SK-N-SH (cell line): ENCODE measurements at regions not wholly inside any gene's neighbourhood (a gene's known extent, or its start where the extent isn't known, plus 50 kb on each side); places are given as distances from the start of the nearest gene placed in this dataset.

Source experiments
- CTCF ChIA-PET: fragments of 300-600, 350-600 bp; formaldehyde crosslinking; extraction: SDS; loops from one replicate; lab custom pipeline; 2021; lab: Yijun Ruan, JAX
- POLR2A ChIA-PET: fragments of 350-600 bp; sonication (Branson Sonifier 250); formaldehyde crosslinking; extraction: SDS; loops from one replicate; lab custom pipeline; 2020; ENCODE audit warnings: antibody characterized with exemption, inconsistent platforms; lab: Yijun Ruan, JAX
- DNase-seq: peaks from one replicate; pipeline ENCODE4 v3.0.0; 2012
- H2AFZ ChIP-seq: fragments of 200-600 bp; sonication (generic); 2 replicates; pipeline ENCODE4 v1.8.1; 2016; ENCODE audit warnings: antibody characterized with exemption, mild to moderate bottlenecking, low read depth
- H3F3A ChIP-seq: fragments of 200-600 bp; sonication (generic); replicated peaks from 2 replicates; pipeline ENCODE3; 2016; ENCODE audit warnings: antibody characterized with exemption, mild to moderate bottlenecking; ENCODE audit not compliant: insufficient read depth
- H3K27ac ChIP-seq, 2 experiments: fragments of 200-500 bp in 1 of 2; fragments of 200-600 bp in 1 of 2; sonication (Bioruptor generic) in 1 of 2; sonication (generic), shearing (Covaris generic) in 1 of 2; 2 replicates each; pipeline versions ENCODE4 v1.5.1 to v1.6.1; 2014 to 2016; ENCODE audit warnings: low read depth in 2 of 2, inconsistent platforms in 1 of 2, low read length in 1 of 2, mild to moderate bottlenecking in 1 of 2, mixed read lengths in 1 of 2
- H3K27me3 ChIP-seq: fragments of 200-600 bp; sonication (generic), shearing (Covaris generic); 2 replicates; pipeline ENCODE4 v1.6.1; 2016; ENCODE audit warnings: mixed run types; ENCODE audit not compliant: insufficient read depth
- H3K36me3 ChIP-seq, 2 experiments: fragments of 200-500 bp in 1 of 2; fragments of 200-600 bp in 1 of 2; sonication (Bioruptor generic) in 1 of 2; sonication (generic) in 1 of 2; replicated peaks in 1 of 2; 2 replicates each; pipeline versions ENCODE3 to v1.5.1; 2014 to 2016; ENCODE audit warnings: low read length in 1 of 2, mild to moderate bottlenecking in 1 of 2; ENCODE audit not compliant: insufficient read depth in 2 of 2, control insufficient read depth in 1 of 2
- H3K4me1 ChIP-seq, 2 experiments: fragments of 200-500 bp in 1 of 2; fragments of 200-600 bp in 1 of 2; sonication (Bioruptor generic) in 1 of 2; sonication (generic), shearing (Covaris generic) in 1 of 2; 2 replicates each; pipeline versions ENCODE4 v1.5.1 to v1.6.1; 2014 to 2016; ENCODE audit warnings: low read depth in 1 of 2, low read length in 1 of 2, mixed run types in 1 of 2; ENCODE audit not compliant: insufficient read depth in 2 of 2, control insufficient read depth in 1 of 2
- H3K4me2 ChIP-seq: fragments of 200-600 bp; sonication (generic), shearing (Covaris generic); 2 replicates; pipeline ENCODE4 v1.6.1; 2017; ENCODE audit warnings: mixed run types
- H3K4me3 ChIP-seq, 2 experiments: fragments of 200-500 bp in 1 of 2; fragments of 200-600 bp in 1 of 2; sonication (Bioruptor generic) in 1 of 2; sonication (generic), shearing (Covaris generic) in 1 of 2; 2 replicates each; pipeline versions ENCODE4 v1.5.1 to v1.8.1; 2014 to 2016; ENCODE audit warnings: low read depth in 2 of 2, inconsistent platforms in 1 of 2, low read length in 1 of 2, mild to moderate bottlenecking in 1 of 2, mixed read lengths in 1 of 2, moderate library complexity in 1 of 2
- H3K79me2 ChIP-seq: fragments of 200-600 bp; sonication (generic); 2 replicates; pipeline ENCODE4 v1.8.1; 2017; ENCODE audit warnings: mild to moderate bottlenecking; ENCODE audit not compliant: insufficient read depth
- H3K9ac ChIP-seq: fragments of 200-600 bp; sonication (generic); 2 replicates; pipeline ENCODE4 v1.6.1; 2017; ENCODE audit warnings: mixed run types
- H3K9me2 ChIP-seq: fragments of 200-600 bp; sonication (generic); 2 replicates; pipeline ENCODE4 v1.6.1; 2017; ENCODE audit warnings: mixed run types
- H3K9me3 ChIP-seq: fragments of 200-600 bp; sonication (generic); 2 replicates; pipeline ENCODE4 v1.6.1; 2017; ENCODE audit warnings: mixed run types, mild to moderate bottlenecking, moderate library complexity
- H4K20me1 ChIP-seq: fragments of 200-600 bp; sonication (generic); 2 replicates; pipeline ENCODE4 v1.6.1; 2017; ENCODE audit warnings: mild to moderate bottlenecking, mixed run types; ENCODE audit not compliant: insufficient read depth
- CHD2 ChIP-seq: fragments of 150-350 bp; IDR thresholded peaks from 2 replicates; pipeline ENCODE4 v1.6.1; 2018; ENCODE audit warnings: low read length; ENCODE audit not compliant: partially characterized antibody
- ELF1 ChIP-seq: IDR thresholded peaks from 2 replicates; pipeline ENCODE4 v1.4.0; 2012
- FOSL2 ChIP-seq: IDR thresholded peaks from 2 replicates; pipeline ENCODE4 v1.4.0; 2012; ENCODE audit warnings: low read depth, mild to moderate bottlenecking, moderate library complexity, borderline replicate concordance
- FOXJ3 ChIP-seq: sonication (generic); formaldehyde crosslinking; IDR thresholded peaks from 2 replicates; pipeline ENCODE4 v1.5.1; 2020; ENCODE audit warnings: mild to moderate bottlenecking, missing genetic modification reagents
- FOXM1 ChIP-seq: IDR thresholded peaks from 2 replicates; pipeline ENCODE4 v1.4.0; 2012; ENCODE audit warnings: low read depth, mild to moderate bottlenecking
- GABPA ChIP-seq: IDR thresholded peaks from 2 replicates; pipeline ENCODE4 v1.4.0; 2012; ENCODE audit warnings: low read depth, mild to moderate bottlenecking
- MXI1 ChIP-seq: IDR thresholded peaks from 2 replicates; pipeline ENCODE4 v1.6.1; 2012; ENCODE audit warnings: mild to moderate bottlenecking, low read depth, low read length, improper control_type of control experiment
- NFIC ChIP-seq: IDR thresholded peaks from 2 replicates; pipeline ENCODE4 v1.4.0; 2012; ENCODE audit warnings: borderline replicate concordance
- NRF1 ChIP-seq: IDR thresholded peaks from 2 replicates; pipeline ENCODE4 v1.6.1; 2012; ENCODE audit warnings: low read depth, mild to moderate bottlenecking, low read length
- PBX3 ChIP-seq: IDR thresholded peaks from 2 replicates; pipeline ENCODE4; 2012
- POLR2AphosphoS5 ChIP-seq: IDR thresholded peaks from 2 replicates; pipeline ENCODE4 v1.6.1; 2012; ENCODE audit warnings: low read depth, low read length
- REST ChIP-seq: IDR thresholded peaks from 2 replicates; pipeline ENCODE4 v1.6.1; 2012; ENCODE audit warnings: mild to moderate bottlenecking, low read depth, low read length, moderate library complexity
- RFX5 ChIP-seq: IDR thresholded peaks from 2 replicates; pipeline ENCODE4 v1.6.1; 2012; ENCODE audit warnings: mild to moderate bottlenecking, improper control_type of control experiment, low read length
- RXRA ChIP-seq: IDR thresholded peaks from 2 replicates; pipeline ENCODE4 v1.4.0; 2012; ENCODE audit warnings: low read depth, mild to moderate bottlenecking, borderline replicate concordance
- SIN3A ChIP-seq: IDR thresholded peaks from 2 replicates; pipeline ENCODE4 v1.6.1; 2012; ENCODE audit warnings: low read depth, mild to moderate bottlenecking, low read length, moderate library complexity, borderline replicate concordance
- SMC3 ChIP-seq: IDR thresholded peaks from 2 replicates; pipeline ENCODE4 v1.6.1; 2012; ENCODE audit warnings: low read depth, low read length, improper control_type of control experiment
- TAF1 ChIP-seq: IDR thresholded peaks from 2 replicates; pipeline ENCODE4 v1.6.1; 2012; ENCODE audit warnings: low read depth, mild to moderate bottlenecking, low read length, moderate library complexity, borderline replicate concordance
- YY1 ChIP-seq: IDR thresholded peaks from 2 replicates; pipeline ENCODE4 v1.4.0; 2012; ENCODE audit warnings: low read depth, mild to moderate bottlenecking
- WGBS: methylation state at CpG from one replicate; pipeline ENCODE4 v1.1.6; 2017; ENCODE audit warnings: low lambda C conversion rate; 5-methylcytosine and 5-hydroxymethylcytosine counted together
- TF ChIP-seq, protein P1 (sequence below): IDR thresholded peaks from 2 replicates; pipeline ENCODE4 v1.4.0; 2012; ENCODE audit warnings: low read depth, borderline replicate concordance
- TF ChIP-seq, protein P2 (sequence below): IDR thresholded peaks from 2 replicates; pipeline ENCODE4 v1.4.0; 2012; ENCODE audit warnings: low read depth
- TF ChIP-seq, protein P3 (sequence below): fragments of 150-350 bp; IDR thresholded peaks from 2 replicates; pipeline ENCODE4 v1.6.1; 2016; ENCODE audit warnings: mild to moderate bottlenecking, low read depth, low read length

DNA sequence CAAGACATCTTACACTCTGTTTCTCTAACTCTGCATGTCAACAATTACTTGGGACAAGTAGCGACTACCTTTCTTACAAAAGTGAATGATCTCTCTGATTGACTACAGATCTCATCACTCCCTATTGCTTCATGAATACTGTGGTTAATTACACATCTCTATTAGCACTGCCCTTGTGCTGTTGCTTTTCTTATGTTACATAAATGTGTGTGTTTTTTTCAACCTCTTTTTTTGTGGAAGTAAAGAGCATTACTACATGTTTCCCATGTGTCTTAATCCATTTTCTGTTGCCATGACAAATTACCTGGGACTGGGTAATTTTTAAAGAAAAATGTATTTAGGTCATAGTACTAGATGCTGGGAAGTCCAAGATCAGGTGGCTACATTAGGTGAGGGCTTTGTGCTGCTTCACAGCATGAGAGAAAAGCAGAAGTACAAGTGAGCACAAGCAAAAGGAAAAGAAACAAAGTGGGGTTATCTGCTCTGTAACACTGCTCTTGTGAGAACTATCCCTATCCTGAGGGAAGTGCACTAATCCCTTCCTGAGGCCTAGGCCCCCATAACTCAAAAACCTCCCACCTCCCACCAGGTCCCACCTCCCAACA, 298.2 kb upstream of the SATB1 start:
- H3K79me2 ChIP-seq = no peaks in the 10 kb centered on the region

GRCh38 chr3:18720543-18720942, 295.4 kb upstream of the SATB1 start:
- Histone ChIP-seq H3K36me3 (no peaks in the 10 kb centered on the region), H3K27ac (no peak overlapping the region), H3K79me2 (no peaks in the 10 kb centered on the region), H3K27me3 (no peaks in the 10 kb centered on the region), H3K9me2 (no peaks in the 10 kb centered on the region), H3F3A (no peaks in the 10 kb centered on the region), H3K4me1 (no peaks in the 10 kb centered on the region), H3K4me2 (no peak overlapping the region), H3K4me3 (no peak overlapping the region), H4K20me1 (no peaks in the 10 kb centered on the region), H3K9me3 (no peaks in the 10 kb centered on the region), H3K9ac (no peak overlapping the region), H2AFZ (no peak overlapping the region)
- no peak for TF ChIP-seq FOXJ3 (CRISPR knock-in tag)
- TF ChIP-seq FOSL2 = no peak
- no peak for TF ChIP-seq REST
- no peak for TF ChIP-seq RXRA
- TF ChIP-seq SIN3A = no peak
- TF ChIP-seq, protein P1, sequence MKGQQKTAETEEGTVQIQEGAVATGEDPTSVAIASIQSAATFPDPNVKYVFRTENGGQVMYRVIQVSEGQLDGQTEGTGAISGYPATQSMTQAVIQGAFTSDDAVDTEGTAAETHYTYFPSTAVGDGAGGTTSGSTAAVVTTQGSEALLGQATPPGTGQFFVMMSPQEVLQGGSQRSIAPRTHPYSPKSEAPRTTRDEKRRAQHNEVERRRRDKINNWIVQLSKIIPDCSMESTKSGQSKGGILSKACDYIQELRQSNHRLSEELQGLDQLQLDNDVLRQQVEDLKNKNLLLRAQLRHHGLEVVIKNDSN = no peak
- 53% methylated on average over 5 of the region's 5 CpGs for WGBS
- ChIA-PET CTCF (interaction anchor here (1.6 kb wide), 1 partner anchor 268 kb away, joined by 4 read pairs; no protein-coding TSS in a partner anchor), POLR2A (no interaction called here)
- DNase-seq = no peak

More for the DNA sequence above, 298.2 kb upstream of the SATB1 start:
- no peak overlapping the region for H3K4me3 ChIP-seq
- no peak overlapping the region for H3K4me2 ChIP-seq
- H3F3A ChIP-seq = no peaks in the 10 kb centered on the region
- no peaks in the 10 kb centered on the region for H3K4me1 ChIP-seq
- TF ChIP-seq TAF1 (no peak), YY1 (no peak), RXRA (no peak), NFIC (no peak), CHD2 (no peak), POLR2AphosphoS5 (no peak), RFX5 (no peak), FOXM1 (no peak), SIN3A (no peak), ELF1 (no peak), NRF1 (no peak), SMC3 (no peak), MXI1 (no peak), GABPA (no peak), PBX3 (no peak)
- TF ChIP-seq, protein P2, sequence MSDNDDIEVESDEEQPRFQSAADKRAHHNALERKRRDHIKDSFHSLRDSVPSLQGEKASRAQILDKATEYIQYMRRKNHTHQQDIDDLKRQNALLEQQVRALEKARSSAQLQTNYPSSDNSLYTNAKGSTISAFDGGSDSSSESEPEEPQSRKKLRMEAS = no peak
- TF ChIP-seq, protein P3, sequence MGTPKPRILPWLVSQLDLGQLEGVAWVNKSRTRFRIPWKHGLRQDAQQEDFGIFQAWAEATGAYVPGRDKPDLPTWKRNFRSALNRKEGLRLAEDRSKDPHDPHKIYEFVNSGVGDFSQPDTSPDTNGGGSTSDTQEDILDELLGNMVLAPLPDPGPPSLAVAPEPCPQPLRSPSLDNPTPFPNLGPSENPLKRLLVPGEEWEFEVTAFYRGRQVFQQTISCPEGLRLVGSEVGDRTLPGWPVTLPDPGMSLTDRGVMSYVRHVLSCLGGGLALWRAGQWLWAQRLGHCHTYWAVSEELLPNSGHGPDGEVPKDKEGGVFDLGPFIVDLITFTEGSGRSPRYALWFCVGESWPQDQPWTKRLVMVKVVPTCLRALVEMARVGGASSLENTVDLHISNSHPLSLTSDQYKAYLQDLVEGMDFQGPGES = no peak
- ChIA-PET CTCF (interaction anchor here (1.2 kb wide), 1 partner anchor 14 kb away, joined by 3 read pairs; no protein-coding TSS in a partner anchor), POLR2A (no interaction called here)
- 61% methylated on average over 1 of the region's 1 CpG for WGBS
- no peak overlapping the region for H3K9ac ChIP-seq
- H3K27ac ChIP-seq = no peak overlapping the region
- H4K20me1 ChIP-seq = no peaks in the 10 kb centered on the region
- no peak overlapping the region for H2AFZ ChIP-seq
- no peak for DNase-seq
- no peaks in the 10 kb centered on the region for H3K9me2 ChIP-seq
- no peaks in the 10 kb centered on the region for H3K27me3 ChIP-seq
- no peaks in the 10 kb centered on the region for H3K36me3 ChIP-seq
- no peaks in the 10 kb centered on the region for H3K9me3 ChIP-seq
